GM04503 (cell line): ENCODE measurements at regions not wholly inside any gene's neighbourhood (a gene's known extent, or its start where the extent isn't known, plus 50 kb on each side); places are given as distances from the start of the nearest gene placed in this dataset.
"Not testable (repeated sequence)": the region's sequence is repeated elsewhere in the genome, so short reads cannot be mapped to it uniquely, and the experiment has no call there.

ENCODE experiments used
- DNase-seq: peaks from one replicate; pipeline ENCODE4 v3.0.0-alpha.2; 2012; ENCODE audit warnings: low read depth

- no peak for DNase-seq
These were observed 220.5 kb upstream of the DUSP10 start for GRCh38 chr1:221962385-221962784.

DNA sequence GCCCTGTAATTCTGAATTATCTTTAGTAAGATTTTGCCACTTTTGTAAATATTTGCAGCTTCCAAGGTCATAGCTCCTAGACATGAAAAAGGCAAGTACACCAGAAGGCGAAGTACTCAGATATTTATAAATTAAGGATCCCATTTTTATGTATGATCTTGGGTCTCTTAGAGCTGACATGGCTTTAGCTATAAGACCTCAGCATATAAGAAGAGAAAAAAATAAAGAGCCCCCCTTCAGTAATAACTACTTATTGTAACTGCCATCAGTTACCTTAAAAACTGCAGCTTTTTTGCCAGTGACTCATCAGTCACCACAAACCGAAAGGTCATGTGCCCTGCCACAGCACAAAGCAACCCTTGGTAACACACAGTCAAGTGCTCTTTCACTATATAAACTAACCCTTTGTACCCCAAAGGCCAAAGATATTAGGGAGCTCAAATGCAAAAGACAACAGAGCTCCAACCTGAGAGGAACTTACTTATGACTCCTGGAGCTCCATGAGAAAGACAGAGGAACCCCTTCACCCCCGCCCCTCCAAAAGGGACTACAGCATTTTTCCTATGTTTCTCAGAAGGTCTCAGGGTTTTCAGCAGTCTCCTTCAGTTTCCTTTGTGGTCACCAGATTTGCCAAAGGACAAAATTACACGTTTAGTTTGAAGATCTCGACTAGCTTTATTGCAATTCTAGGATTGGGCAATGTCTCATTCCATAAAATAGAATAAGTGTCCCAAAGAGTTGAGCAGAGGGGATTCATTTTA, 219.8 kb upstream of the DUSP10 start:
- DNase-seq: peak; percentile 42

DNA sequence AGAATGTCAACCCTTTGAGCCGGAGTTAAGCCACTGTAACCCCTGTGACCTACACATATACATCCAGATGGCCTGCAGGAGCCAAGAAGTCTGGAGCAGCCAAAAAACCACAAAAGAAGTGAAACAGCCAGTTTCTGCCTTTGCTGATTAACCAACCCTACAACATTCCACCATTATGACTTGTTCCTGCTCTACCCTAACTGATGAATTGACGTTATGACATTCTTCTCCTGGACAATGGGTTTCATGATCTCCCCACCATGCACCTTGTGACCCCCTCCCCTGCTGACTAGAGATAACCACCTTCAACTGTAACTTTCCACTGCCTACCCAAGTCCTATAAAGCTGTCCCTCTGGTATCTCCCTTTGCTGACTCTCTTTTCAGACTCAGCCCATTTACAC, 216.3 kb upstream of the DUSP10 start:
- peak; percentile 37 for DNase-seq

GRCh38 chr1:221957350-221957749, 215.5 kb upstream of the DUSP10 start:
- not testable (repeated sequence) for DNase-seq

DNA sequence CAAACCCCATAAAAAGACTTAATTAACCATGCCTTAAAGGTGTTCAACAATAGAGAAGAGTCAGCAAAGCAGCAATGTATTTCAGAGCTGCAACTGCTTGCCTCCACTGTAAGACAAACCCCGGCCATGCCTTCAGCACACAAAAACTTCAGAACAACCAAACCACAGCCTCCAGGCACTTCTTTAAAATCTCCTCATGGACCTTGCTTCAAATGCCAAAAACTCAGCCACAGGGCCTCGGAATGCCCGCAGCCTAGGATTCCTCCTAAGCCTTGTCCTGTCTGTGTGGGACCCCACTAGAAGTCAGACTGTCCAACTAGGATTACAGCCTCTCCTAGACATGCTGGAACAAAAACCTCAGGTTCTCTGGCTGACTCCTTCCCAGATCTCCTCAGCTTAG, 208.1 kb upstream of the DUSP10 start:
- DNase-seq: no peak

DNA sequence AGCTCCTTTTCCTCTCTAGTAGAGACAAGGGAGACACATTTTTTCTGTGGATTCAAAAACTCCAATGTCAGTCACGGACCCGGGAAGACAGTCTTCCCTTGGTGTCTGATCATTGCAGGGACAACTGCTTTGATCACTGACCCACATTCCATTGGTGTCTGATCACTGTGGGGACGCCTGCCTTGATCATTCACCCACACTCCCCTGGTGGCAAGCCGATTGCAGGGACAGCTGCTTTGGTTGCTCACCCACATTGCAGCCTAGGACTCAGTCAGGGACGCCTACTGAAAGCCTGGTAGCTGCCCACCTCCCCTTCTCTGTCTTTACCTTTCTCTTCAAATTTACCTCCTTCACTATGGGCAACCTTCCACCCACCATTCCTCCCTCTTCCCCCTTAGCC, 206.6 kb upstream of the DUSP10 start:
- no peak for DNase-seq

DNA sequence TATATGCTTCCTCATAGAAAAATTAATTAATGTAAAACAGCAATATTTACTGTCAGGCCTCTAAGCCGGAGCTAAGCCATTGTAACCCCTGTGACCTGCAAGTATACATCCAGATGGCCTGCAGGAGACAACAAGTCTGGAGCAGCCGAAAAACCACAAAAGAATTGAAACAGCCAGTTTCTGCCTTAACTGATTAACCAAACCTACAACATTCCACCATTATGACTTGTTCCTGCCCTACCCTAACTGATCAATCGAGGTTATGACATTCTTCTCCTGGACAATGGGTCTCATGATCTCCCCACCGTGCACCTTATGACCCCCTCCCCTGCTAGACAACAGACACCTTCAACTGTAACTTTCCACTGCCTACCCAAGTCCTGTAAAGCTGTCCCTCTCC, 205.8 kb upstream of the DUSP10 start:
- DNase-seq: no peak

DNA sequence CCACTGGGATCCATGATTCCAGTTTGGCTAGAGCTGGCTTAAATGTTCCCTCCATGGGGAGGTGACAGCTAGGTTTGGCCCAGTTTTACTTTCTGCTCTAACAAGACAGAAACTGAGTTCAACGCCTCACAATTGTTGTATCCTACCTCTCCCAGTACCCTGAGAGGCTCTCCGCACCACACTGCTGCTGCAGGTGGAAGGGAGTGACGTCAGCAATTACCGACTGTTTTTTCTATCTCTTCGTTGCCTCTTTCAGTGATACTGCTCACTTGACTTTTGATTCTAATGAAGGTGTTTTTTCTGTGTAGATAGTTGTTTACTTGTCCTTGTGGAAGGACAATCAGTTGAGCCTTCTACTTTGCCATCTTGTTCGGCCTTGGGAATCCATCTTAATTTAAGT, 204.9 kb upstream of the DUSP10 start:
- no peak for DNase-seq

- DNase-seq: no peak
These were observed 203.8 kb upstream of the DUSP10 start for GRCh38 chr1:221945669-221946068.

DNA sequence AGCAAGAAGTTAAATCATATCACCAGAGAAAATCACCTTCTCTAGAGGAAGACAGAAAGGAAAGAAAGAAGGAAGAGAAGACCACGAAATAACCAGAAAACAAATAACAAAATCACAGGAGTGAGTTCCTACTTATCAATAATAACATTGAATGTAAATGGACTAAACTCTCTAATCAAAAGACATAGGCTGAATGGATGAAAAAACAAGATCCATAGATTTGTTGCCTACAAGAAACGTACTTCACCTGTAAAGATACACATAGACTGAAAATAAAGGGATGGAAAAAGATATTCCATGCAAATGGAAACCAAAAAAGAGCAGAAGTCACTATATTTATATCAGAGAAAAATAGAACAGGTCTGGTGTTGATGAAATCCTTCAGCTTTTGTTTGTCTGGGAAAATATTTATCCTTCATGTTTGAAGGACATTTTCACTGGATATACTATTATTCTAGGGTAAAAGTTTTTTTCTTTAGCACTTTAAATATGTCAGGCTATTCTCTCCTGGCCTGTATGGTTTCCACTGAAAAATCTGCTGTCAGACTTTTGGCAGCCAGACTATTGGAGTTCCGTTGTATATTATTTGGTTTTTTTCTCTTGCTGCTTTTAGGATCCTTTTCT, 202.5 kb upstream of the DUSP10 start:
- DNase-seq: no peak

DNA sequence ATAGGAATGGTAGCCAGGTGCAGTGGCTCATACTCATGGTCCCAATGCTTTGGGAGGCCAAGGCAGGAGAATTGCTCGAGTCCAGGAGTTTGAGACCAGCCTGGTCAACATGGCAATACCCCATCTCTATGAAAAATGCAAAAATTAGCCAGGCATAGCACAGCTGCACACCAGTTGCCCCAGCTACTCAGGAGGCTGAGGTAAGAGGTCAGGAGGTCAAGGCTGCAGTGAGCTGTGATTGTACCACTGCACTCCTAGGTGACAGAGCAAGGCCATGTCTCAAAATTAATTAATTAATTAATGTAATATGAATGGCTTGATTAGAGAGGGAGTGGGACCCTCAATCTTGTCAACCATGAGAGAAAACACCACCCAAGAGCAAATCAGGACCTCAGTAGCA, 198.7 kb upstream of the DUSP10 start:
- no peak for DNase-seq

- DNase-seq: no peak
These were observed 197.7 kb upstream of the DUSP10 start for GRCh38 chr1:221939607-221940006.

- no peak for DNase-seq
These were observed 195.5 kb upstream of the DUSP10 start for GRCh38 chr1:221937155-221937953.

DNA sequence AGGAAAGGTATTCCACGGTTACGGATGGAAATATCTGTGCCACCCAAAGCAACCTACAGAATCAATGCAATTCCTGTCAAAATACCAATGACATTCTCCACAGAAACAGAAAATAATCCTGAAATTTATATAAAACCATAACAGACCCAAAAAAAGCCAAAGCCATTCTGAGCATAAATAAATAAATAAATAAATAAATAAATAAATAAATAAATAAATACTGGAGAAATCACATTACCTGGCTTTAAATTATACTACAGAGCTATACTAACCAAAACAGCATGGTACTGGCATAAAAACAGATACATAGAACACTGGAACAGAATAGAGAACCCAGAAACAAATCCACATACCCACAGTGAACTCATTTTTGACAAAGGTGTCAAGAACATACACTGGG, 191.9 kb upstream of the DUSP10 start:
- DNase-seq: no peak

DNA sequence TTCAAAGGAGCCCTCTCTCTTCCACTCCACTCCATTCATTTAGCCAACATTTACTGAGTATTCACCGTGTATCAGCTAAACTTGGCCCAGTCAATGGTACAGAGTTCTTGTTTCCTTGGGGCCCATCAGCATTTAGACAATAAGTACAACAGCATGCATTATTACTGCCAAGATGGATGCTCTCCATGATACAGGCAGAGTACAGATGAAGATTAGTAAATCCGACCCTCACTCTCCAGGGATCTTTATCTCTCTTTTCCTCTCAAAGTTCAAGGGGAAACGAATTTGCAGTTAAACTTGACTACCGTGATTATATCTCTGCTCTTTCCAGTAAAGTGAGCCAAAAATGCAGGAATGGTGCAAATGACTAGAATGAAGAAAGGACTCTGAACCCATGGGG, 184.6 kb upstream of the DUSP10 start:
- DNase-seq: no peak

DNA sequence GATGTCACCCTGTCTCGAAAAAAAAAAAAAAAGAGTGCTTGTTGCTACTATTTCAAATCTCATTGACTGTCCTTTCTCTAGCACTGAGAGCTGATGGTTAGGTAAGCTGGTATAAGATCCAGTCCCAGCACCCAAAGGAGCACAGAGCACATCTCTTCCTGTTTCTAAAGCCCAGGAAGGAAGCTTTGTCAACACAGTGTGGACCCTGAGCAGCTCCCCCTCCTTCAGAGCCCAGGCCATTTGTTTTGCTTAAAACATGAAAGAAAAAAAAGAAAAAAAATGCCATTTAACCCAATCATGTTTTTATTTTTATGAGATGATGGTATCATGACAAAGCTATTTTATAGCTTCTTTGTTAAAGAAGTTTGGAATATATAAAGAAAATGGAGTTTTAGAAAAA, 184.1 kb upstream of the DUSP10 start:
- DNase-seq: no peak

DNA sequence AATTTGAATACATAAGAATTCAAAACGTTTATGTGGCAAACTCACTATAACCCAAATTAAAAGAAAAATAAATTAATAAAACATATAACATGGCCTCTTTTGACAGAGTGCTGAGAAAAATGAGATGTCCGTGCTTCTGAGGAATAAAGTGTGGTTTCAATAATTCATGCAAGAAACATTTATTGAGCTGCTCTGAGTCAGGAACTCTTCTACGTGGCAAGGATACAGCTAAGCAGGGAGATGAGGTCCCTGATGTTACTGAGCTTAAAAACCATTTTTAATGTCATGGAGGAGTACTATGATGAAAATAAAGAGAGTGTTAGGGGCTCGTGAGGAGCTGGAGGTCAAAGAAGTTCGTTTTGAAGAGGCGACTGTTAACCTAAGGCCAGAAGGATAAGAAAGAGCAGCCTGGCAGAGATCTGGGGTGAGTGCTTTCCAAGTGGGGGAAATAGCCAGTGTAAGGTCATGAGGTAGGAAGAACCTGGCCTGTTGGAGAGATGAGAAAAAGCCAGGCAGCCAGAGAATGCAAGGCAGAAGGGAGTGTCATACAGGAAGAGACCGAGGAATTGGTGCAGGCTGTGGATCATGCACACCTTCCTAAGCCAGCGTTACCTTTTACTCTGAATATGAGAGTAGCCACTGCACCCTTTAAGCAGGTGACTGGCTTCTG, 182.2 kb upstream of the DUSP10 start:
- DNase-seq: peak; percentile 57

- no peak for DNase-seq
These were observed 180.0 kb upstream of the DUSP10 start for GRCh38 chr1:221921936-221922335.

- no peak for DNase-seq
These were observed 177.9 kb upstream of the DUSP10 start for GRCh38 chr1:221919743-221920142.

DNA sequence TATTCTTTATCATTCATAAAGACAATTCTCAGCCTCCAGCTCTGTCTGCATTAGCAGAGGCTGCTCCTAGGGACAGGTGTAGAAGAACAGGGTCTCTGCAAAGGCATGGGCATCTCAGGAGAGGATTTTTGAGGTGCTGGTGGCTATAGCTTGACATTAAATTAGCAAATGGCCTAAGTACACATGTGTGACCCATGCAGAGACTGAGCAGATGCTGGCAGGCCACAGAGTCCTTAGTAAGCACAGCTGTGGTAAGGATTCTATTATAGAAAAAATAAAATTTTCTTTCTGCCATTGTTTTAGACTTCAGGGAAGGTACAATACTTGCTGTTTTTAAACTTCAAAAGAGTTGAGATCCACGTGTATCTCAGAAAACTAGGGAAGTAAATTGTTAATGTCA, 177.5 kb upstream of the DUSP10 start:
- DNase-seq: no peak

- no peak for DNase-seq
These were observed 174.3 kb upstream of the DUSP10 start for GRCh38 chr1:221916176-221916575.

- DNase-seq: no peak
These were observed 173.9 kb upstream of the DUSP10 start for GRCh38 chr1:221915764-221916163.
